G401 (cell line): ENCODE measurements at regions not wholly inside any gene's neighbourhood (a gene's known extent, or its start where the extent isn't known, plus 50 kb on each side); places are given as distances from the start of the nearest gene placed in this dataset.
"Not testable (repeated sequence)": the region's sequence is repeated elsewhere in the genome, so short reads cannot be mapped to it uniquely, and the experiment has no call there.

ENCODE experiments used
- DNase-seq: peaks from one replicate; pipeline ENCODE4 v3.0.0-alpha.2; 2015; ENCODE audit warnings: low spot score
- in situ Hi-C: cut with HindIII; loops from 2 replicates; pipeline ENCODE4 v1.10.0; 2016; ENCODE audit warnings: low sequenced_read_pairs, mixed read lengths

GRCh38 chr1:9455487-9456234 is 83.6 kb upstream of the SLC25A33 start:
- in situ Hi-C loops = no loop called here

GRCh38 chr1:9456833-9457232 is 82.4 kb upstream of the SLC25A33 start:
- DNase-seq = no peak
- in situ Hi-C loops = no loop called here

More at GRCh38 chr1:9455487-9456234, 83.6 kb upstream of the SLC25A33 start:
- peak; percentile 32 for DNase-seq

- in situ Hi-C loops = no loop called here
- no peak for DNase-seq
Measured at GRCh38 chr1:9459816-9460407, 79.4 kb upstream of the SLC25A33 start.

GRCh38 chr1:9465640-9466039 is 73.6 kb upstream of the SLC25A33 start:
- DNase-seq = no peak
- in situ Hi-C loops = no loop called here

GRCh38 chr1:9466780-9467758 is 72.2 kb upstream of the SLC25A33 start:
- in situ Hi-C loops = no loop called here
- no peak for DNase-seq

GRCh38 chr1:9469882-9470281 is 69.4 kb upstream of the SLC25A33 start:
- in situ Hi-C loops = not testable (repeated sequence)

GRCh38 chr1:9471679-9472078 is 67.6 kb upstream of the SLC25A33 start:
- no peak for DNase-seq
- in situ Hi-C loops = no loop called here

More at GRCh38 chr1:9469882-9470281, 69.4 kb upstream of the SLC25A33 start:
- DNase-seq = not testable (repeated sequence)

GRCh38 chr1:9472386-9473031 is 66.8 kb upstream of the SLC25A33 start:
- DNase-seq = no peak
- in situ Hi-C loops = no loop called here

GRCh38 chr1:9473032-9473807 is 66.0 kb upstream of the SLC25A33 start:
- in situ Hi-C loops = no loop called here
- DNase-seq = no peak

GRCh38 chr1:9475061-9475627 is 64.1 kb upstream of the SLC25A33 start:
- in situ Hi-C loops = no loop called here
- no peak for DNase-seq

GRCh38 chr1:9476790-9477463 is 62.3 kb upstream of the SLC25A33 start:
- DNase-seq = no peak
- in situ Hi-C loops = no loop called here

- in situ Hi-C loops = no loop called here
Measured at GRCh38 chr1:9477535-9477934, 61.7 kb upstream of the SLC25A33 start.

GRCh38 chr1:9478021-9478420 is 61.2 kb upstream of the SLC25A33 start:
- no peak for DNase-seq
- in situ Hi-C loops = no loop called here

More at GRCh38 chr1:9477535-9477934, 61.7 kb upstream of the SLC25A33 start:
- no peak for DNase-seq

- in situ Hi-C loops = no loop called here
- DNase-seq = no peak
Measured at GRCh38 chr1:9481048-9481447, 58.2 kb upstream of the SLC25A33 start.

GRCh38 chr1:9482403-9482802 is 56.9 kb upstream of the SLC25A33 start:
- in situ Hi-C loops = no loop called here
- no peak for DNase-seq

GRCh38 chr1:9482816-9483572 is 56.3 kb upstream of the SLC25A33 start:
- DNase-seq = no peak
- in situ Hi-C loops = no loop called here
